Lower leg skin (tissue), 3 donors: ENCODE measurements at regions not wholly inside any gene's neighbourhood (a gene's known extent, or its start where the extent isn't known, plus 50 kb on each side); places are given as distances from the start of the nearest gene placed in this dataset.

Experiments
- POLR2A ChIP-seq, 2 donors: fragments of 450-650 bp; IDR thresholded peaks; one replicate each; pipeline ENCODE4 v1.6.1; 2016 to 2017; ENCODE audit warnings: antibody characterized with exemption in 2 of 2, mild to moderate bottlenecking in 1 of 2, moderate library complexity in 1 of 2
- TF ChIP-seq, protein P1 (sequence below), 3 donors: fragments of 450-650 bp; IDR thresholded peaks; one replicate each; pipeline ENCODE4 v1.5.1; 2016; ENCODE audit warnings: antibody characterized with exemption in 3 of 3, mild to moderate bottlenecking in 3 of 3, moderate library complexity in 2 of 3

DNA sequence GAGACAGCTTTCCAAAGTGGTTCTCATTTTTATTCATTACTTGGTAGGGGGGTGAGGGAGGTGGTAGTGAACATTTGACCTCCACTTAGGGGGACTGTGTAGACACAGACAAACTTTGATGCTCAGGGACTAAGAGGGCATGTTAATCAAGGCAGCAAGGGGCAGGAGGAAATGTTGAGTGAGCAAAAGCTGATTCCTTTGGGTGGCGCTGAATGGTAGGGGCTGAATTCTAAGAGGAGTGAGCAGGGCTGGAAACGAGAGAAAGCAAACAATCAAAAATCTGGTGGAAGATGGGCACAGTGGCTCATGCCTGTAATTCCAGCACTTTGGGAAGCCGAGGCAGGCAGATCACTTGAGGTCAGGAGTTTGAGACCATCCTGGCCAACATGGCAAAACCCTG lies 164.8 kb upstream of the BDNF start:
- TF ChIP-seq, protein P1, sequence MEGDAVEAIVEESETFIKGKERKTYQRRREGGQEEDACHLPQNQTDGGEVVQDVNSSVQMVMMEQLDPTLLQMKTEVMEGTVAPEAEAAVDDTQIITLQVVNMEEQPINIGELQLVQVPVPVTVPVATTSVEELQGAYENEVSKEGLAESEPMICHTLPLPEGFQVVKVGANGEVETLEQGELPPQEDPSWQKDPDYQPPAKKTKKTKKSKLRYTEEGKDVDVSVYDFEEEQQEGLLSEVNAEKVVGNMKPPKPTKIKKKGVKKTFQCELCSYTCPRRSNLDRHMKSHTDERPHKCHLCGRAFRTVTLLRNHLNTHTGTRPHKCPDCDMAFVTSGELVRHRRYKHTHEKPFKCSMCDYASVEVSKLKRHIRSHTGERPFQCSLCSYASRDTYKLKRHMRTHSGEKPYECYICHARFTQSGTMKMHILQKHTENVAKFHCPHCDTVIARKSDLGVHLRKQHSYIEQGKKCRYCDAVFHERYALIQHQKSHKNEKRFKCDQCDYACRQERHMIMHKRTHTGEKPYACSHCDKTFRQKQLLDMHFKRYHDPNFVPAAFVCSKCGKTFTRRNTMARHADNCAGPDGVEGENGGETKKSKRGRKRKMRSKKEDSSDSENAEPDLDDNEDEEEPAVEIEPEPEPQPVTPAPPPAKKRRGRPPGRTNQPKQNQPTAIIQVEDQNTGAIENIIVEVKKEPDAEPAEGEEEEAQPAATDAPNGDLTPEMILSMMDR (IDR thresholded peaks at IDR 0.05): no peak
- TF ChIP-seq POLR2A (IDR thresholded peaks at IDR 0.05): no peak
